ENCODE measurements at regions not wholly inside any gene's neighbourhood (a gene's known extent, or its start where the extent isn't known, plus 50 kb on each side); places are given as distances from the start of the nearest gene placed in this dataset.

- TF ChIP-seq, protein P1, sequence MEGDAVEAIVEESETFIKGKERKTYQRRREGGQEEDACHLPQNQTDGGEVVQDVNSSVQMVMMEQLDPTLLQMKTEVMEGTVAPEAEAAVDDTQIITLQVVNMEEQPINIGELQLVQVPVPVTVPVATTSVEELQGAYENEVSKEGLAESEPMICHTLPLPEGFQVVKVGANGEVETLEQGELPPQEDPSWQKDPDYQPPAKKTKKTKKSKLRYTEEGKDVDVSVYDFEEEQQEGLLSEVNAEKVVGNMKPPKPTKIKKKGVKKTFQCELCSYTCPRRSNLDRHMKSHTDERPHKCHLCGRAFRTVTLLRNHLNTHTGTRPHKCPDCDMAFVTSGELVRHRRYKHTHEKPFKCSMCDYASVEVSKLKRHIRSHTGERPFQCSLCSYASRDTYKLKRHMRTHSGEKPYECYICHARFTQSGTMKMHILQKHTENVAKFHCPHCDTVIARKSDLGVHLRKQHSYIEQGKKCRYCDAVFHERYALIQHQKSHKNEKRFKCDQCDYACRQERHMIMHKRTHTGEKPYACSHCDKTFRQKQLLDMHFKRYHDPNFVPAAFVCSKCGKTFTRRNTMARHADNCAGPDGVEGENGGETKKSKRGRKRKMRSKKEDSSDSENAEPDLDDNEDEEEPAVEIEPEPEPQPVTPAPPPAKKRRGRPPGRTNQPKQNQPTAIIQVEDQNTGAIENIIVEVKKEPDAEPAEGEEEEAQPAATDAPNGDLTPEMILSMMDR (IDR thresholded peaks at IDR 0.05): no peak
- TF ChIP-seq POLR2A (IDR thresholded peaks at IDR 0.05): no peak
These were observed 327.9 kb downstream of the FAT4 start for GRCh38 chr4:125642645-125643044.
